ENCODE measurements at regions not wholly inside any gene's neighbourhood (a gene's known extent, or its start where the extent isn't known, plus 50 kb on each side); places are given as distances from the start of the nearest gene placed in this dataset.

DNA sequence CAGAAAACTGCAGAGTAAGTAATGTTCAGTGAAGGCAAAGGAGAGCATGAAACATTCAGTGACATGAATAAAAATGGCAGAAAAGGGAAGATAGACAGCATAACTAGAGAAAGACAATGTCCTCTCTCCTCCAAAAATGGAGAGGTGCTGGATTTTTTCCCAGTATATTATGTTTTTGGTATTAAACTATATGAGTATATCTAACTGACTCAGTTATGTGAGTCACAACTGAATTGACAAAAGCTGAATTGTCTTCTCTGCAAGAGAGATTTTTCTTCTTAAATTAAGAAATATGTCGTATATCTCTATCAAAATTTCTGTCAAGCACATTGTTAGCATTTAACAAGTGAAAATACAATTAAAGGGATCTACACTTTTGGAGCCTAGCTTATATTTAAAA is 375.1 kb downstream of the CHSY3 start:
- TF ChIP-seq POLR2A (IDR thresholded peaks at IDR 0.05; ENCODE audit: low read depth, low read length) = no peak
- no peak for TF ChIP-seq POLR2AphosphoS5 (IDR thresholded peaks at IDR 0.05; ENCODE audit: low read depth, low read length)
- no peak for TF ChIP-seq TAF1 (IDR thresholded peaks at IDR 0.05; ENCODE audit: borderline replicate concordance, low read depth, low read length)
